ENCODE measurements at regions not wholly inside any gene's neighbourhood (a gene's known extent, or its start where the extent isn't known, plus 50 kb on each side); places are given as distances from the start of the nearest gene placed in this dataset.

DNA sequence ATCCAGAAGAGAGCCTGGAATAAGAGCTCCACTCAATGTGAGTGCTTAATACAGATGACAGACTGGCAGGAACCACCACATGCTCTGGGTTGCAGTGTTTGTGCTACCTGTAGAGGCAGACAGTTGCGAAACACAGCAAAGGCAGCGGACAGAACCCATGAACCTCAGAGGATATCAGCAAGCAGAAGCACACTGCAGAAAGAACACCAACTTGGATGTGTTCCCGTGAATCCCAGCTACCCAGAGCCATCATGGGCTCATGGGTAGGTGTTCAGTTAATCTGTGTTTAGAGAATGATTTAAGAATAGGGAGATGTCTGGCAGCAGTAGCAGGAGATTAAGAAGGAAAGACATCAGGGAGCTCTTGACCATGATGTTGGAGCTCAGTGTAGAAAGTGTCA is 133.3 kb upstream of the FOXQ1 start:
- TF ChIP-seq EZH2phosphoT487 (IDR thresholded peaks at IDR 0.05; ENCODE audit: borderline replicate concordance) (no peak), POLR2AphosphoS5 (IDR thresholded peaks at IDR 0.05; ENCODE audit: low read depth, low read length) (no peak), POLR2A (IDR thresholded peaks at IDR 0.05; ENCODE audit: borderline replicate concordance, extremely low read depth, insufficient read depth, insufficient read length) (no peak), RAD21 (IDR thresholded peaks at IDR 0.05; ENCODE audit: low read depth) (no peak), CEBPB (IDR thresholded peaks at IDR 0.05; ENCODE audit: low read depth) (no peak), EZH2 (IDR thresholded peaks at IDR 0.05) (no peak), TCF7L2 (IDR thresholded peaks at IDR 0.05; ENCODE audit: borderline replicate concordance, extremely low read depth, insufficient read depth, insufficient read length) (no peak)
- TF ChIP-seq, protein P1, sequence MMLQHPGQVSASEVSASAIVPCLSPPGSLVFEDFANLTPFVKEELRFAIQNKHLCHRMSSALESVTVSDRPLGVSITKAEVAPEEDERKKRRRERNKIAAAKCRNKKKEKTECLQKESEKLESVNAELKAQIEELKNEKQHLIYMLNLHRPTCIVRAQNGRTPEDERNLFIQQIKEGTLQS (IDR thresholded peaks at IDR 0.05) = no peak
- TF ChIP-seq, protein P2, sequence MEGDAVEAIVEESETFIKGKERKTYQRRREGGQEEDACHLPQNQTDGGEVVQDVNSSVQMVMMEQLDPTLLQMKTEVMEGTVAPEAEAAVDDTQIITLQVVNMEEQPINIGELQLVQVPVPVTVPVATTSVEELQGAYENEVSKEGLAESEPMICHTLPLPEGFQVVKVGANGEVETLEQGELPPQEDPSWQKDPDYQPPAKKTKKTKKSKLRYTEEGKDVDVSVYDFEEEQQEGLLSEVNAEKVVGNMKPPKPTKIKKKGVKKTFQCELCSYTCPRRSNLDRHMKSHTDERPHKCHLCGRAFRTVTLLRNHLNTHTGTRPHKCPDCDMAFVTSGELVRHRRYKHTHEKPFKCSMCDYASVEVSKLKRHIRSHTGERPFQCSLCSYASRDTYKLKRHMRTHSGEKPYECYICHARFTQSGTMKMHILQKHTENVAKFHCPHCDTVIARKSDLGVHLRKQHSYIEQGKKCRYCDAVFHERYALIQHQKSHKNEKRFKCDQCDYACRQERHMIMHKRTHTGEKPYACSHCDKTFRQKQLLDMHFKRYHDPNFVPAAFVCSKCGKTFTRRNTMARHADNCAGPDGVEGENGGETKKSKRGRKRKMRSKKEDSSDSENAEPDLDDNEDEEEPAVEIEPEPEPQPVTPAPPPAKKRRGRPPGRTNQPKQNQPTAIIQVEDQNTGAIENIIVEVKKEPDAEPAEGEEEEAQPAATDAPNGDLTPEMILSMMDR (IDR thresholded peaks at IDR 0.05 in 2 of 3, conservative IDR thresholded peaks at IDR 0.05 in 1 of 3; ENCODE audit: borderline replicate concordance in 1 of 3, insufficient read depth in 1 of 3, low read depth in 2 of 3, low read length in 2 of 3) = no peak
- TF ChIP-seq, protein P3, sequence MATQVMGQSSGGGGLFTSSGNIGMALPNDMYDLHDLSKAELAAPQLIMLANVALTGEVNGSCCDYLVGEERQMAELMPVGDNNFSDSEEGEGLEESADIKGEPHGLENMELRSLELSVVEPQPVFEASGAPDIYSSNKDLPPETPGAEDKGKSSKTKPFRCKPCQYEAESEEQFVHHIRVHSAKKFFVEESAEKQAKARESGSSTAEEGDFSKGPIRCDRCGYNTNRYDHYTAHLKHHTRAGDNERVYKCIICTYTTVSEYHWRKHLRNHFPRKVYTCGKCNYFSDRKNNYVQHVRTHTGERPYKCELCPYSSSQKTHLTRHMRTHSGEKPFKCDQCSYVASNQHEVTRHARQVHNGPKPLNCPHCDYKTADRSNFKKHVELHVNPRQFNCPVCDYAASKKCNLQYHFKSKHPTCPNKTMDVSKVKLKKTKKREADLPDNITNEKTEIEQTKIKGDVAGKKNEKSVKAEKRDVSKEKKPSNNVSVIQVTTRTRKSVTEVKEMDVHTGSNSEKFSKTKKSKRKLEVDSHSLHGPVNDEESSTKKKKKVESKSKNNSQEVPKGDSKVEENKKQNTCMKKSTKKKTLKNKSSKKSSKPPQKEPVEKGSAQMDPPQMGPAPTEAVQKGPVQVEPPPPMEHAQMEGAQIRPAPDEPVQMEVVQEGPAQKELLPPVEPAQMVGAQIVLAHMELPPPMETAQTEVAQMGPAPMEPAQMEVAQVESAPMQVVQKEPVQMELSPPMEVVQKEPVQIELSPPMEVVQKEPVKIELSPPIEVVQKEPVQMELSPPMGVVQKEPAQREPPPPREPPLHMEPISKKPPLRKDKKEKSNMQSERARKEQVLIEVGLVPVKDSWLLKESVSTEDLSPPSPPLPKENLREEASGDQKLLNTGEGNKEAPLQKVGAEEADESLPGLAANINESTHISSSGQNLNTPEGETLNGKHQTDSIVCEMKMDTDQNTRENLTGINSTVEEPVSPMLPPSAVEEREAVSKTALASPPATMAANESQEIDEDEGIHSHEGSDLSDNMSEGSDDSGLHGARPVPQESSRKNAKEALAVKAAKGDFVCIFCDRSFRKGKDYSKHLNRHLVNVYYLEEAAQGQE (IDR thresholded peaks at IDR 0.05; ENCODE audit: low read depth) = no peak
